A549 (cell line): ENCODE measurements at regions not wholly inside any gene's neighbourhood (a gene's known extent, or its start where the extent isn't known, plus 50 kb on each side); places are given as distances from the start of the nearest gene placed in this dataset.

ENCODE experiments used
- ATAC-seq, 2 experiments: fragments of 200-7000 bp in 1 of 2; fragments of >200 bp in 1 of 2; cut with Nextera tagmentation in 1 of 2; cut with Tn5 transposase in 1 of 2; 3 replicates each; pipeline versions ENCODE4 v1.8.0 to v1.9.1; 2018 to 2020; ENCODE audit warnings: mild to moderate bottlenecking in 1 of 2, moderate library complexity in 1 of 2
- CTCF ChIA-PET: fragments of 300-600 bp; sonication (Branson Sonifier 250); formaldehyde crosslinking; extraction: SDS; loops from one replicate; lab custom pipeline; 2021; ENCODE audit warnings: antibody characterized with exemption, inconsistent platforms; lab: Yijun Ruan, JAX
- POLR2A ChIA-PET: fragments of 350-600 bp; formaldehyde crosslinking; extraction: SDS; loops from one replicate; lab custom pipeline; 2021; ENCODE audit warnings: antibody characterized with exemption, inconsistent platforms; lab: Yijun Ruan, JAX
- DNase-seq, 2 experiments: peaks; one replicate each; pipeline versions ENCODE4 v3.0.0 to v3.0.0-alpha.2; 2011 to 2016; ENCODE audit warnings: low read depth in 1 of 2, low spot score in 1 of 2
- FAIRE-seq: peaks from 2 replicates; lab custom pipeline; 2011; peaks lifted over from hg19 to GRCh38; lab: Jason Lieb, UNC
- H3K27ac ChIP-seq, 2 experiments: fragments of >200 bp; sonication (Bioruptor Twin); formaldehyde crosslinking; 3 replicates each; pipeline ENCODE4 v1.5.1; 2016 to 2017
- H3K4me1 ChIP-seq: fragments of >200 bp; sonication (Bioruptor Twin); formaldehyde crosslinking; 3 replicates; pipeline ENCODE4 v1.6.1; 2016
- H3K4me2 ChIP-seq: fragments of >200 bp; sonication (Bioruptor Twin); formaldehyde crosslinking; 3 replicates; pipeline ENCODE4 v1.6.1; 2016
- H3K4me3 ChIP-seq: fragments of >200 bp; sonication (Bioruptor Twin); formaldehyde crosslinking; 3 replicates; pipeline ENCODE4 v1.5.1; 2016
- H3K9me3 ChIP-seq: fragments of >200 bp; sonication (Bioruptor Twin); formaldehyde crosslinking; 3 replicates; pipeline ENCODE4 v1.6.1; 2016
- ATOH8 ChIP-seq: fragments of 250-450 bp; sonication (Bioruptor Pico); IDR thresholded peaks from 2 replicates; pipeline ENCODE4 v1.5.0; 2020; ENCODE audit warnings: low read depth, mild to moderate bottlenecking, moderate library complexity
- BHLHE40 ChIP-seq: IDR thresholded peaks from 2 replicates; pipeline ENCODE4 v1.6.1; 2012; ENCODE audit warnings: low read depth, low read length, inconsistent platforms
- CHD4 ChIP-seq: fragments of 200-600 bp; sonication (generic); IDR thresholded peaks from 2 replicates; pipeline ENCODE4 v1.6.1; 2016; ENCODE audit warnings: antibody characterized with exemption, mild to moderate bottlenecking, borderline replicate concordance
- CTCF ChIP-seq: fragments of >200 bp; sonication (Bioruptor Twin); formaldehyde crosslinking; IDR thresholded peaks from 3 replicates; pipeline ENCODE4 v1.5.1; 2016
- EHMT2 ChIP-seq: fragments of 200-600 bp; sonication (generic); IDR thresholded peaks from 2 replicates; pipeline ENCODE4 v1.6.1; 2016; ENCODE audit warnings: antibody characterized with exemption, low read depth, mild to moderate bottlenecking, moderate library complexity
- ESRRA ChIP-seq: fragments of 150-350 bp; IDR thresholded peaks from 2 replicates; pipeline ENCODE4 v1.6.1; 2014; ENCODE audit warnings: mild to moderate bottlenecking, low read length, borderline replicate concordance
- FOSL2 ChIP-seq, 2 experiments: fragments of 450-650 bp in 1 of 2; fragments of >200 bp in 1 of 2; sonication (Bioruptor Twin) in 1 of 2; formaldehyde crosslinking; IDR thresholded peaks; 2 replicates each; pipeline versions ENCODE4 v1.5.0 to v1.6.1; 2016 to 2020; ENCODE audit warnings: mild to moderate bottlenecking in 1 of 2, moderate library complexity in 1 of 2
- HEYL ChIP-seq: fragments of 250-450 bp; sonication (Bioruptor Pico); IDR thresholded peaks from 2 replicates; pipeline ENCODE4 v1.8.0; 2021; ENCODE audit warnings: mild to moderate bottlenecking, moderate library complexity
- HOXB5 ChIP-seq: fragments of 250-450 bp; sonication (Bioruptor Pico); IDR thresholded peaks from 2 replicates; pipeline ENCODE4 v1.5.0; 2020; ENCODE audit warnings: mild to moderate bottlenecking, moderate library complexity
- JUN ChIP-seq, 2 experiments: fragments of >200 bp; sonication (Bioruptor Twin); formaldehyde crosslinking; IDR thresholded peaks; 2 replicates in 1 of 2; 3 replicates in 1 of 2; pipeline ENCODE4 v1.6.1; 2016 to 2017
- KDM1A ChIP-seq: fragments of 200-600 bp; sonication (generic); IDR thresholded peaks from 2 replicates; pipeline ENCODE4 v1.6.1; 2016; ENCODE audit warnings: low read depth, mild to moderate bottlenecking
- KDM5A ChIP-seq: fragments of 200-600 bp; sonication (generic); IDR thresholded peaks from 2 replicates; pipeline ENCODE4 v1.6.1; 2016; ENCODE audit warnings: antibody characterized with exemption, mild to moderate bottlenecking
- MAFK ChIP-seq: fragments of 450-650 bp; IDR thresholded peaks from 2 replicates; pipeline ENCODE4 v1.6.1; 2014; ENCODE audit not compliant: partially characterized antibody
- MAX ChIP-seq: IDR thresholded peaks from 2 replicates; pipeline ENCODE4 v1.6.1; 2012
- MAZ ChIP-seq: fragments of 150-350 bp; IDR thresholded peaks from 2 replicates; pipeline ENCODE4 v1.6.1; 2014; ENCODE audit warnings: antibody characterized with exemption, low read depth, low read length, borderline replicate concordance
- MYC ChIP-seq: IDR thresholded peaks from 2 replicates; pipeline ENCODE4 v1.6.1; 2012; ENCODE audit warnings: mild to moderate bottlenecking, inconsistent platforms, low read length, improper control_type of control experiment, borderline replicate concordance
- NFE2L2 ChIP-seq: fragments of 150-350 bp; conservative IDR thresholded peaks from 2 replicates; pipeline ENCODE4 v1.6.1; 2014; ENCODE audit warnings: low read length
- RAD21 ChIP-seq, 2 experiments: fragments of >200 bp in 1 of 2; sonication (Bioruptor Twin) in 1 of 2; formaldehyde crosslinking in 1 of 2; IDR thresholded peaks in 1 of 2; conservative IDR thresholded peaks in 1 of 2; 2 replicates in 1 of 2; 3 replicates in 1 of 2; pipeline ENCODE4 v1.6.1; 2012 to 2018; ENCODE audit warnings: inconsistent platforms in 1 of 2
- RCOR1 ChIP-seq: fragments of 150-350 bp; IDR thresholded peaks from 2 replicates; pipeline ENCODE4 v1.6.1; 2014; ENCODE audit warnings: antibody characterized with exemption, low read length, low read depth
- RNF2 ChIP-seq: fragments of 200-600 bp; sonication (generic); IDR thresholded peaks from 2 replicates; pipeline ENCODE4 v1.6.1; 2016; ENCODE audit warnings: low read depth, mild to moderate bottlenecking, antibody characterized with exemption, moderate library complexity, borderline replicate concordance
- SMC3 ChIP-seq: fragments of >200 bp; sonication (Bioruptor Twin); formaldehyde crosslinking; IDR thresholded peaks from 3 replicates; pipeline ENCODE4 v1.6.1; 2018; ENCODE audit warnings: inconsistent platforms
- SREBF2 ChIP-seq: fragments of 450-650 bp; IDR thresholded peaks from 2 replicates; pipeline ENCODE4 v1.6.1; 2014; ENCODE audit warnings: mild to moderate bottlenecking, moderate library complexity
- TP53 ChIP-seq: fragments of 250-450 bp; sonication (Bioruptor Pico); IDR thresholded peaks from 2 replicates; pipeline ENCODE4 v1.5.0; 2021; ENCODE audit warnings: mild to moderate bottlenecking, moderate library complexity
- USF2 ChIP-seq: fragments of 450-650 bp; IDR thresholded peaks from 2 replicates; pipeline ENCODE4 v1.6.1; 2014; ENCODE audit warnings: antibody characterized with exemption
- ZNF302 ChIP-seq: fragments of 250-450 bp; sonication (Bioruptor Pico); IDR thresholded peaks from 2 replicates; pipeline ENCODE4 v1.9.0; 2021; ENCODE audit warnings: inconsistent platforms, mild to moderate bottlenecking, moderate library complexity
- ZSCAN20 ChIP-seq: fragments of 250-450 bp; sonication (Bioruptor Pico); IDR thresholded peaks from 2 replicates; pipeline ENCODE4 v1.8.0; 2022; ENCODE audit warnings: mild to moderate bottlenecking, moderate library complexity
- TF ChIP-seq, protein P1 (sequence below): fragments of >200 bp; sonication (Bioruptor Twin); formaldehyde crosslinking; IDR thresholded peaks from 2 replicates; pipeline ENCODE4 v1.6.1; 2016
- TF ChIP-seq, protein P2 (sequence below): IDR thresholded peaks from 2 replicates; pipeline ENCODE4 v1.6.1; 2012

- no peak overlapping the region for H3K4me3 ChIP-seq
- ATAC-seq (no peak), FAIRE-seq (no peak), DNase-seq (no peak)
- H3K9me3 ChIP-seq = no peaks in the 10 kb centered on the region
- H3K4me2 ChIP-seq = no peak overlapping the region
- peaks cover 27% of the 10 kb centered on the region for H3K4me1 ChIP-seq
- H3K27ac ChIP-seq = no peak overlapping the region
- TF ChIP-seq MAFK (no peak), TP53 (CRISPR knock-in tag) (no peak), ZSCAN20 (CRISPR knock-in tag) (no peak), MAZ (no peak), ZNF302 (no peak), KDM5A (no peak), ESRRA (no peak), HOXB5 (no peak), MYC (no peak), MAX (no peak), USF2 (no peak), EHMT2 (no peak), JUN (IDR thresholded peaks at IDR 0.05) (no peak), RNF2 (no peak), KDM1A (no peak), RCOR1 (no peak), CHD4 (no peak)
- TF ChIP-seq, protein P1, sequence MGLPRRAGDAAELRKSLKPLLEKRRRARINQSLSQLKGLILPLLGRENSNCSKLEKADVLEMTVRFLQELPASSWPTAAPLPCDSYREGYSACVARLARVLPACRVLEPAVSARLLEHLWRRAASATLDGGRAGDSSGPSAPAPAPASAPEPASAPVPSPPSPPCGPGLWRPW = no peak
- ChIA-PET CTCF (no interaction called here), POLR2A (no interaction called here)
Measured at GRCh38 chr2:180653481-180653880, 326.9 kb upstream of the UBE2E3 start.

DNA sequence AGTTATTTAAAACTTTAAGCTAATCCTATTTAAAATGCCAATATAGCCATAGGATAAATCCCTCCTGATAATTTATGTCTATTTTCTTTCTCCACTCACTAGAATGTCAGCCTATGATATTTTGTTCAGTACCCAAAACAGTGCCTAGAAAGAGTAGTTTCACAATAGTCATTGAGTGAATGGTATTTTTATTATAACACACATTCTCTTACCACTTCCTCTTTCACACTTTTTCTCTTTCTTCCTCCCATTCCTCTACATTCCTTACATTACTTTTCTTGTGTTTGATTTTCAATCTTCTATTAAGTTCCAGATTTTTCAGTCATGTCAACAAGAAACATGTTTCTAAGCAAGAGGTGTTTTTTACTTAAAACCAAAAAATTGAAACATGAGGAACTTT is 327.6 kb upstream of the UBE2E3 start:
- TF ChIP-seq CHD4 (no peak), FOSL2 (IDR thresholded peaks at IDR 0.05) (no peak), FOSL2 (CRISPR knock-in tag; IDR thresholded peaks at IDR 0.05) (no peak), RCOR1 (no peak), SMC3 (no peak), RAD21 (conservative IDR thresholded peaks at IDR 0.05 in 1 of 2, IDR thresholded peaks at IDR 0.05 in 1 of 2) (no peak), HEYL (no peak), BHLHE40 (no peak), SREBF2 (no peak), CTCF (no peak), MAFK (no peak), ATOH8 (no peak), NFE2L2 (no peak), MYC (no peak)
- TF ChIP-seq, protein P2, sequence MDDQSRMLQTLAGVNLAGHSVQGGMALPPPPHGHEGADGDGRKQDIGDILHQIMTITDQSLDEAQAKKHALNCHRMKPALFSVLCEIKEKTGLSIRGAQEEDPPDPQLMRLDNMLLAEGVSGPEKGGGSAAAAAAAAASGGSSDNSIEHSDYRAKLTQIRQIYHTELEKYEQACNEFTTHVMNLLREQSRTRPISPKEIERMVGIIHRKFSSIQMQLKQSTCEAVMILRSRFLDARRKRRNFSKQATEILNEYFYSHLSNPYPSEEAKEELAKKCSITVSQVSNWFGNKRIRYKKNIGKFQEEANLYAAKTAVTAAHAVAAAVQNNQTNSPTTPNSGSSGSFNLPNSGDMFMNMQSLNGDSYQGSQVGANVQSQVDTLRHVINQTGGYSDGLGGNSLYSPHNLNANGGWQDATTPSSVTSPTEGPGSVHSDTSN = no peak
- Histone ChIP-seq H3K4me2 (no peak overlapping the region), H3K4me1 (peaks cover 27% of the 10 kb centered on the region), H3K4me3 (no peak overlapping the region), H3K27ac (no peak overlapping the region), H3K9me3 (no peaks in the 10 kb centered on the region)
- ChIA-PET CTCF (no interaction called here), POLR2A (no interaction called here)
- peak; percentile 59 for FAIRE-seq
- ATAC-seq = no peak
- no peak for DNase-seq
